Astrocyte (in vitro differentiated cells and primary cell): ENCODE measurements at regions not wholly inside any gene's neighbourhood (a gene's known extent, or its start where the extent isn't known, plus 50 kb on each side); places are given as distances from the start of the nearest gene placed in this dataset.

Experiments
- DNase-seq: peaks from one replicate; pipeline ENCODE4 v3.0.0-alpha.2; 2010; ENCODE audit warnings: low read depth
- FAIRE-seq: peaks from 2 replicates; lab custom pipeline; 2011; peaks lifted over from hg19 to GRCh38; lab: Jason Lieb, UNC
- H2AFZ ChIP-seq: 2 replicates; pipeline ENCODE4 v1.6.0; 2012; ENCODE audit warnings: low read depth, low read length, inconsistent platforms
- H3K27ac ChIP-seq: 2 replicates; pipeline ENCODE4 v1.5.1; 2011; ENCODE audit warnings: low read depth, low read length, inconsistent platforms
- H3K27me3 ChIP-seq: 2 replicates; pipeline ENCODE4 v1.6.0; 2011; ENCODE audit warnings: low read length, inconsistent platforms; ENCODE audit not compliant: insufficient read depth
- H3K36me3 ChIP-seq: 2 replicates; pipeline ENCODE4 v1.5.1; 2011; ENCODE audit warnings: low read length, inconsistent platforms; ENCODE audit not compliant: insufficient read depth
- H3K4me1 ChIP-seq: 2 replicates; pipeline ENCODE4 v1.5.1; 2011; ENCODE audit warnings: low read length, inconsistent platforms; ENCODE audit not compliant: insufficient read depth
- H3K4me2 ChIP-seq: 2 replicates; pipeline ENCODE4 v1.6.0; 2012; ENCODE audit warnings: low read length, inconsistent platforms
- H3K4me3 ChIP-seq: 2 replicates; pipeline ENCODE4 v1.5.1; 2011; ENCODE audit warnings: low read depth, mild to moderate bottlenecking, low read length, inconsistent platforms; ENCODE audit not compliant: insufficient read depth
- H3K79me2 ChIP-seq: 2 replicates; pipeline ENCODE4 v1.6.0; 2012; ENCODE audit warnings: mild to moderate bottlenecking, low read length, inconsistent platforms; ENCODE audit not compliant: insufficient read depth
- H3K9ac ChIP-seq: 2 replicates; pipeline ENCODE4 v1.6.0; 2012; ENCODE audit warnings: mild to moderate bottlenecking, low read length, inconsistent platforms
- H3K9me3 ChIP-seq: 2 replicates; pipeline ENCODE4 v1.5.1; 2012; ENCODE audit warnings: low read depth, mild to moderate bottlenecking, low read length, inconsistent platforms; ENCODE audit not compliant: insufficient read depth
- H4K20me1 ChIP-seq: 2 replicates; pipeline ENCODE4 v1.6.0; 2012; ENCODE audit warnings: low read length, inconsistent platforms; ENCODE audit not compliant: insufficient read depth
- H3K27ac Mint-ChIP-seq: one replicate; pipeline ENCODE4 v1.8.0; 2021; ENCODE audit warnings: mild to moderate bottlenecking, mixed read lengths; ENCODE audit not compliant: unreplicated experiment
- H3K27me3 Mint-ChIP-seq: one replicate; pipeline ENCODE4 v1.8.0; 2021; ENCODE audit warnings: low read depth, mixed read lengths; ENCODE audit not compliant: unreplicated experiment
- H3K36me3 Mint-ChIP-seq: one replicate; pipeline ENCODE4 v1.8.0; 2021; ENCODE audit warnings: low read depth, mixed read lengths; ENCODE audit not compliant: unreplicated experiment
- H3K4me1 Mint-ChIP-seq: one replicate; pipeline ENCODE4 v1.8.0; 2021; ENCODE audit warnings: low read depth, mixed read lengths; ENCODE audit not compliant: unreplicated experiment
- H3K4me3 Mint-ChIP-seq: one replicate; pipeline ENCODE4 v1.8.0; 2021; ENCODE audit warnings: mild to moderate bottlenecking, moderate library complexity, mixed read lengths; ENCODE audit not compliant: unreplicated experiment
- H3K9me3 Mint-ChIP-seq: one replicate; pipeline ENCODE4 v1.8.0; 2021; ENCODE audit warnings: mild to moderate bottlenecking, mixed read lengths; ENCODE audit not compliant: unreplicated experiment
- EZH2 ChIP-seq: IDR thresholded peaks from 2 replicates; pipeline ENCODE4 v1.6.1; 2012; ENCODE audit warnings: mild to moderate bottlenecking, low read length, inconsistent platforms; ENCODE audit not compliant: insufficient read depth
- TF ChIP-seq, protein P1 (sequence below): IDR thresholded peaks from 2 replicates; pipeline ENCODE4 v1.5.1; 2011; ENCODE audit warnings: low read depth, mild to moderate bottlenecking, inconsistent platforms, low read length, moderate library complexity; ENCODE audit not compliant: insufficient read depth

DNA sequence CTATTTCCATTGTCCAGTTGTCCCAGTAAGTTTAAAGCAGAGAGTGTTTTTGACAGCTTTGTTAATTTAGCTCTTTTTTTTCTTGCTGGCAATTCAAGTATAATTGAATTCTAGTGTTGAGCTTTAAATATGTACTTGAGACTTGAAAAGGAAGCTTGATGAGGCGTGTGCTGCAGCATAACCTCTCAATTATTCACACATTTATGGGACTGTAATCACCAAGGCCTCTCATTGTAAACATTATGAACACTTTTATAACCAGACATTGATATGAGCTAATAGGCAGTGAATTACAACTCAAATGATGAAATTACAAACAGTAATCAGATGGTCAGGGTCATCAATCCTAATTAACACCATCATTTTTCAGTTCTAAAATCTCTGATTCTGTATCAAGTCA, 378.0 kb upstream of the DDHD1 start:
- Histone ChIP-seq H4K20me1 (no peaks in the 10 kb centered on the region), H3K4me2 (no peak overlapping the region), H3K9me3 (no peaks in the 10 kb centered on the region), H3K4me3 (no peak overlapping the region), H3K4me1 (no peaks in the 10 kb centered on the region), H3K27me3 (no peaks in the 10 kb centered on the region), H3K36me3 (no peaks in the 10 kb centered on the region), H2AFZ (no peak overlapping the region), H3K9ac (no peak overlapping the region), H3K79me2 (no peaks in the 10 kb centered on the region), H3K27ac (no peak overlapping the region)
- H3K27ac Mint-ChIP-seq, result no peak overlapping the region
- peaks cover 2% of the 10 kb centered on the region for H3K4me1 Mint-ChIP-seq
- no peaks in the 10 kb centered on the region for H3K9me3 Mint-ChIP-seq
- no peaks in the 10 kb centered on the region for H3K27me3 Mint-ChIP-seq
- FAIRE-seq (no peak), DNase-seq (no peak)
- TF ChIP-seq, protein P1, sequence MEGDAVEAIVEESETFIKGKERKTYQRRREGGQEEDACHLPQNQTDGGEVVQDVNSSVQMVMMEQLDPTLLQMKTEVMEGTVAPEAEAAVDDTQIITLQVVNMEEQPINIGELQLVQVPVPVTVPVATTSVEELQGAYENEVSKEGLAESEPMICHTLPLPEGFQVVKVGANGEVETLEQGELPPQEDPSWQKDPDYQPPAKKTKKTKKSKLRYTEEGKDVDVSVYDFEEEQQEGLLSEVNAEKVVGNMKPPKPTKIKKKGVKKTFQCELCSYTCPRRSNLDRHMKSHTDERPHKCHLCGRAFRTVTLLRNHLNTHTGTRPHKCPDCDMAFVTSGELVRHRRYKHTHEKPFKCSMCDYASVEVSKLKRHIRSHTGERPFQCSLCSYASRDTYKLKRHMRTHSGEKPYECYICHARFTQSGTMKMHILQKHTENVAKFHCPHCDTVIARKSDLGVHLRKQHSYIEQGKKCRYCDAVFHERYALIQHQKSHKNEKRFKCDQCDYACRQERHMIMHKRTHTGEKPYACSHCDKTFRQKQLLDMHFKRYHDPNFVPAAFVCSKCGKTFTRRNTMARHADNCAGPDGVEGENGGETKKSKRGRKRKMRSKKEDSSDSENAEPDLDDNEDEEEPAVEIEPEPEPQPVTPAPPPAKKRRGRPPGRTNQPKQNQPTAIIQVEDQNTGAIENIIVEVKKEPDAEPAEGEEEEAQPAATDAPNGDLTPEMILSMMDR, result no peak
- no peak for TF ChIP-seq EZH2
- H3K4me3 Mint-ChIP-seq, result no peak overlapping the region
- H3K36me3 Mint-ChIP-seq, result no peaks in the 10 kb centered on the region

DNA sequence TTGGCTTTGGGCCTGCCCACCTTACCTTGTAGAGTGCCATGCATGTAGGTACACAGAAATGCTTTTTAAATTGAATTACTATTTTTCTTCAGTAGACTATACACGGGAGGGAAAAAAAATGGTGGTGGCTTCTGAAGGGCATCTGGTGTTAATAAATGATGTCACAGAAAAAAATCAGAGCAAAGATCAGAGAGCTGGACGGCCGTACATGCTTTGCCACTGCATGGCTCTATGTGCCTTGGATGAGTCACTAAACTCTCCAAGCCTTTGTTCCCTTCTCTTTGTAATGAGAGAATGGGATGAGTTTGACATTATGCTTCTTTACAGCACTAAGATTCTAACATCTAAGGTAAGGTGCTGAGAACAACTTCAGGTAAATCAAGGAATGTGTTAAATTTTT, 376.4 kb upstream of the DDHD1 start:
- Mint-ChIP-seq H3K27ac (no peak overlapping the region), H3K4me1 (peaks cover 2% of the 10 kb centered on the region), H3K27me3 (no peaks in the 10 kb centered on the region), H3K4me3 (no peak overlapping the region), H3K36me3 (no peaks in the 10 kb centered on the region), H3K9me3 (no peaks in the 10 kb centered on the region)
- TF ChIP-seq EZH2, result no peak
- TF ChIP-seq, protein P1, result no peak
- Histone ChIP-seq H3K9ac (no peak overlapping the region), H4K20me1 (no peaks in the 10 kb centered on the region), H3K27me3 (no peaks in the 10 kb centered on the region), H3K4me3 (no peak overlapping the region), H2AFZ (no peak overlapping the region), H3K79me2 (no peaks in the 10 kb centered on the region), H3K9me3 (no peaks in the 10 kb centered on the region), H3K36me3 (no peaks in the 10 kb centered on the region), H3K4me2 (no peak overlapping the region), H3K27ac (no peak overlapping the region), H3K4me1 (no peaks in the 10 kb centered on the region)
- no peak for DNase-seq
- FAIRE-seq, result no peak

DNA sequence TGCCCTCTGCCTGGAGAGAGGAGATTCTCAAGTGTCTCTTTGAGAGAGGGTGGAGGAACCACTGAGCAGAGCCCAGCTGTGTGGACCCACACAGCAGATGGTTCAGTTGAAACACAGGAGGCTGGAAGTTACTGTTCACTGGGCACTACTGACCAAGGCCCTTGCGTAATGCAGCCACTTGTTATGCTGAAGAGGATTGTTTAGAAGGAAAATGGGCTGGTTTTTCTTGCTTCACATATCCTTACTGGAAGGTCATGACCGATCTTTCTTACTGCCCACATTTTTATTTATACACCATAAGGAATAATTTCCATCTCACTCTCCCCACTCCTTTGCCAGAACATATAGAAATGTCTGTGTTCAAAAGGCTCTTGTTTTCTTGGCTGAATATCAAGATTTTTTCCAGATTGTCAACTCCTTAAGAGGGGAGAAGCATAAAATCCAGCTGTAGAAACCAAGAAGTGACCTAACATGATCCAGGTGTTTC, 375.1 kb upstream of the DDHD1 start:
- H3K4me2 ChIP-seq, result no peak overlapping the region
- Mint-ChIP-seq H3K36me3 (no peaks in the 10 kb centered on the region), H3K27ac (no peak overlapping the region), H3K9me3 (no peaks in the 10 kb centered on the region), H3K4me3 (no peak overlapping the region), H3K27me3 (no peaks in the 10 kb centered on the region), H3K4me1 (peaks cover 2% of the 10 kb centered on the region)
- DNase-seq (no peak), FAIRE-seq (no peak)
- TF ChIP-seq, protein P1, result no peak
- no peak for TF ChIP-seq EZH2
- H3K36me3 ChIP-seq, result no peaks in the 10 kb centered on the region
- no peak overlapping the region for H3K9ac ChIP-seq
- no peaks in the 10 kb centered on the region for H3K79me2 ChIP-seq
- H3K4me1 ChIP-seq, result no peaks in the 10 kb centered on the region
- no peak overlapping the region for H3K4me3 ChIP-seq
- no peak overlapping the region for H2AFZ ChIP-seq
- no peak overlapping the region for H3K27ac ChIP-seq
- no peaks in the 10 kb centered on the region for H3K27me3 ChIP-seq
- H3K9me3 ChIP-seq, result no peaks in the 10 kb centered on the region
- H4K20me1 ChIP-seq, result no peaks in the 10 kb centered on the region
